ENCODE measurements at regions not wholly inside any gene's neighbourhood (a gene's known extent, or its start where the extent isn't known, plus 50 kb on each side); places are given as distances from the start of the nearest gene placed in this dataset.

DNA sequence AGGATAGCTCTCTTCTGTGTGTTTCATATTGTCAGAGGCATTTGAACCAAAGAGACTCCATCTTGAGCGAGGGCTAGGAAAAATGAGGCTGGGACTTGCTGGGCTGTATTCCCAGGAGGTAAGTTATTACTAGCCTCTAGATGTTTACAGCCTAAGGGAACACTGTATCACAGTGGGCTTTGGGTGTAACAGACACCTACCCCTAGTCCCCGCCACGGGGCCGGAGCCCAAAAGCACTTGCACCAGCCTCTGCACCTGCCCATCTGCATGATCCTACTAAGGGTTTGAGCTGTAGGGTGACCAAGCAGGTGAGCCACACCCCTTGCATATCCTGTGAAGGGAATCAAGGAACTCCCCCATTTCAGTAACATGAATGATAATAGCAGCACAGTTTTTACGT lies 1972.2 kb downstream of the OLFM4 start:
- peaks cover 0 to 9% (median 0%) of the 10 kb centered on the region in 12 donors for H3K9me3 ChIP-seq
- no peaks in the 10 kb centered on the region for H3K27me3 ChIP-seq
- H3K4me3 ChIP-seq: no peak overlapping the region
- DNase-seq (no peak), ATAC-seq (no peak)
- TF ChIP-seq POLR2A (IDR thresholded peaks at IDR 0.05): no peak
- TF ChIP-seq, protein P1, sequence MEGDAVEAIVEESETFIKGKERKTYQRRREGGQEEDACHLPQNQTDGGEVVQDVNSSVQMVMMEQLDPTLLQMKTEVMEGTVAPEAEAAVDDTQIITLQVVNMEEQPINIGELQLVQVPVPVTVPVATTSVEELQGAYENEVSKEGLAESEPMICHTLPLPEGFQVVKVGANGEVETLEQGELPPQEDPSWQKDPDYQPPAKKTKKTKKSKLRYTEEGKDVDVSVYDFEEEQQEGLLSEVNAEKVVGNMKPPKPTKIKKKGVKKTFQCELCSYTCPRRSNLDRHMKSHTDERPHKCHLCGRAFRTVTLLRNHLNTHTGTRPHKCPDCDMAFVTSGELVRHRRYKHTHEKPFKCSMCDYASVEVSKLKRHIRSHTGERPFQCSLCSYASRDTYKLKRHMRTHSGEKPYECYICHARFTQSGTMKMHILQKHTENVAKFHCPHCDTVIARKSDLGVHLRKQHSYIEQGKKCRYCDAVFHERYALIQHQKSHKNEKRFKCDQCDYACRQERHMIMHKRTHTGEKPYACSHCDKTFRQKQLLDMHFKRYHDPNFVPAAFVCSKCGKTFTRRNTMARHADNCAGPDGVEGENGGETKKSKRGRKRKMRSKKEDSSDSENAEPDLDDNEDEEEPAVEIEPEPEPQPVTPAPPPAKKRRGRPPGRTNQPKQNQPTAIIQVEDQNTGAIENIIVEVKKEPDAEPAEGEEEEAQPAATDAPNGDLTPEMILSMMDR (IDR thresholded peaks at IDR 0.05): no peak
- WGBS, 4 donors: 81 to 88% (median 85%) methylated on average over 5 of the region's 5 CpGs
- H3K36me3 ChIP-seq: no peaks in the 10 kb centered on the region
- intact Hi-C loops (cut with DNase I): no loop called here
- H3K4me1 ChIP-seq: no peaks in the 10 kb centered on the region
- H3K27ac ChIP-seq: no peak overlapping the region

DNA sequence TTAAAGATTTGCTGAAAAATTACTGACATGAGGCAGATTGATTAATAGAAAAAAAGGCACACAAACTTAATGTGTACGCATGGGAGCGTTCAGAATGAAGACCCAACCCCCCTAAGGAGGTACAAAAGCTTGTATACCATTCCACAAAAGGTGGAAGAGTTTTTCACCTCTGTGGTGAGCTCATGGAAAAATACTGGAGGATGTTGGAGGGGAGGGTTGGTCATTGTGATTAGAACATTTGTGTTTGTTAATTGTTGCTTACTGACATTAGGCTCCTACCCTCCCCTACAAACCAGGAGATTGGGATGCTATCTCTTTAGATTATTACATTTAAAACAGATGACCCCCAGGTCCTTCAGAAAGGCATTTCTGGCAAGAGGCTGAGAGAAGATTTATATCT lies 1973.3 kb downstream of the OLFM4 start:
- Histone ChIP-seq H3K9me3 (peaks cover 0 to 12% (median 0%) of the 10 kb centered on the region in 12 donors), H3K4me3 (no peak overlapping the region), H3K36me3 (no peaks in the 10 kb centered on the region), H3K4me1 (no peaks in the 10 kb centered on the region), H3K27me3 (no peaks in the 10 kb centered on the region), H3K27ac (no peak overlapping the region)
- intact Hi-C loops (cut with DNase I): no loop called here
- 70 to 78% (median 76%) methylated on average over 2 of the region's 2 CpGs for WGBS, 4 donors
- DNase-seq (no peak), ATAC-seq (no peak)
- TF ChIP-seq, protein P1 (IDR thresholded peaks at IDR 0.05): no peak
- TF ChIP-seq POLR2A (IDR thresholded peaks at IDR 0.05): no peak

DNA sequence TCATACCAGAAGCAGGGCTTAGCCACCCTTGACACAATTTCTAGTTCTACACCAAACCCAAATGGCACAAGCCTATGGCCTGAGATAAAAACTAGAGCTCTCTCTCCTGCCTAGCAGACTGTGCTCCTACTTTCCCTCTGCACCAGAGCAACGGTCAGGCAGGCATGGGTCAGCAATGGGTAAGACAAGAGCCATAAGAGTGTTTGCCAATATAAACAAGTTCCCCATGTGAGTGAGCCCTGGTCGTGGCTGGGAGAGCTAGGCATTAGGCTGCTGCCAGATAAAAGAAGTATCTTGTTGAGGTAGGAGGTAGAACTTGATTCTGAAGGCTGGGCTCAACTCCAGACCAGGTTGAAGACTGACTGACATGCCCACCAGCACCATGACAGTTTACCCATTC lies 1979.1 kb downstream of the OLFM4 start:
- no peaks in the 10 kb centered on the region for H3K4me1 ChIP-seq
- 31 to 45% (median 33%) methylated on average over 2 of the region's 2 CpGs for WGBS, 4 donors
- DNase-seq (no peak), ATAC-seq (no peak)
- intact Hi-C loops (cut with DNase I): no loop called here
- TF ChIP-seq POLR2A (IDR thresholded peaks at IDR 0.05): no peak
- TF ChIP-seq, protein P1 (IDR thresholded peaks at IDR 0.05): no peak
- no peak overlapping the region for H3K4me3 ChIP-seq
- H3K9me3 ChIP-seq: peaks cover 0 to 14% (median 0%) of the 10 kb centered on the region in 12 donors
- no peaks in the 10 kb centered on the region for H3K27me3 ChIP-seq
- H3K27ac ChIP-seq: no peak overlapping the region
- H3K36me3 ChIP-seq: no peaks in the 10 kb centered on the region

DNA sequence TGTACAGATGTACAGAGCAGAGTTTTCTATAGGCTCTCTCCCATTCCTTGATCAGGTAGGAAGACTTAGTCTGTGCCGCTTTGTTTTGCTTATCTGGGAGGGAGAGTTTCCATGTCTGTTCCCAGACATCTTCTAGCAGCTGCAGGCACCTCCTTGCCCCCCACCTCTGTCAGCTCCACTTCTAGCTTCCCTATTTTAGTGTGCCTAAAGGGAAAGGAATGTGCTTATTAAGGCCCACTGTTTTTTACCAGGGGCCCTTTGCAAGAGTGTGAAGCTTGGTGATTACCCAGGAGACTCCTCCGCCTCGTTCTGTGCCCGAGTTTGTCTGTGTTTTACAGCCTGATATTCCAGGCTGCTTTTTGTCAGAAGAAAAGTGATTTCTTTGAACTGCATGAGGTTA lies 1984.4 kb downstream of the OLFM4 start:
- Histone ChIP-seq H3K27me3 (no peaks in the 10 kb centered on the region), H3K4me3 (no peak overlapping the region), H3K27ac (no peak overlapping the region), H3K4me1 (no peaks in the 10 kb centered on the region), H3K36me3 (no peaks in the 10 kb centered on the region), H3K9me3 (no peaks in the 10 kb centered on the region)
- intact Hi-C loops (cut with DNase I): no loop called here
- TF ChIP-seq, protein P1 (IDR thresholded peaks at IDR 0.05): no peak
- no peak for TF ChIP-seq POLR2A (IDR thresholded peaks at IDR 0.05)
- DNase-seq: no peak
- no peak for ATAC-seq
- 24 to 42% (median 36%) methylated on average over 4 of the region's 4 CpGs for WGBS, 4 donors

Measured in heart left ventricle (tissue), 16 donors.